Heart left ventricle (tissue), 16 donors: ENCODE measurements at regions not wholly inside any gene's neighbourhood (a gene's known extent, or its start where the extent isn't known, plus 50 kb on each side); places are given as distances from the start of the nearest gene placed in this dataset.

ENCODE experiments used
- ATAC-seq, 4 donors: fragments of 200-7000 bp; cut with Tn5 transposase; one replicate each; pipeline ENCODE4 v1.9.1; 2020 to 2022; ENCODE audit warnings: moderate library complexity in 4 of 4, mild to moderate bottlenecking in 3 of 4, moderate number of reproducible peaks in 1 of 4
- DNase-seq, 5 donors: peaks; one replicate each; pipeline ENCODE4 v3.0.0-alpha.2; 2020
- H3K27ac ChIP-seq, 12 donors: fragments of 200-600 bp; sonication (generic) in 4 of 12; one replicate each; pipeline versions ENCODE4 v1.5.0 to v1.8.0; 2016 to 2022; ENCODE audit warnings: mild to moderate bottlenecking in 2 of 12
- H3K27me3 ChIP-seq, 9 donors: fragments of 200-600 bp; sonication (generic) in 2 of 9; one replicate each; pipeline versions ENCODE4 v1.5.1 to v1.8.0; 2016 to 2022; ENCODE audit warnings: mild to moderate bottlenecking in 3 of 9
- H3K36me3 ChIP-seq, 9 donors: fragments of 200-600 bp; sonication (generic) in 2 of 9; one replicate each; pipeline versions ENCODE4 v1.5.0 to v1.8.0; 2018 to 2022; ENCODE audit warnings: mild to moderate bottlenecking in 2 of 9
- H3K4me1 ChIP-seq, 12 donors: fragments of 200-600 bp; sonication (generic) in 4 of 12; one replicate each; pipeline versions ENCODE4 v1.5.0 to v1.8.0; 2016 to 2022; ENCODE audit warnings: mild to moderate bottlenecking in 3 of 12
- H3K4me3 ChIP-seq, 12 donors: fragments of 200-600 bp; sonication (generic) in 4 of 12; one replicate each; pipeline versions ENCODE4 v1.5.0 to v1.8.0; 2017 to 2022; ENCODE audit warnings: mild to moderate bottlenecking in 9 of 12, moderate library complexity in 4 of 12
- H3K9me3 ChIP-seq, 12 donors: fragments of 200-600 bp; sonication (generic) in 4 of 12; one replicate each; pipeline versions ENCODE4 v1.5.0 to v1.8.0; 2016 to 2022; ENCODE audit warnings: mild to moderate bottlenecking in 1 of 12
- POLR2A ChIP-seq, 2 donors: fragments of 450-650 bp; IDR thresholded peaks; one replicate each; pipeline ENCODE4 v1.6.1; 2017; ENCODE audit warnings: antibody characterized with exemption in 2 of 2, mild to moderate bottlenecking in 2 of 2, moderate library complexity in 2 of 2
- WGBS, 4 donors: extraction: QIAGEN DNeasy Blood & Tissue Kit in 2 of 4; methylation state at CpG; one replicate each; pipeline versions ENCODE4 v1.1.5 to v1.1.7; 2013 to 2018; 5-methylcytosine and 5-hydroxymethylcytosine counted together
- intact Hi-C, 10 donors: fragments of 100-400 bp; cut with DNase I; formaldehyde crosslinking; loops; one replicate each; pipeline versions ENCODE4 v1.11.1 to v1.14.2; 2022
- TF ChIP-seq, protein P1 (sequence below), 12 donors: fragments of 200-600 bp; sonication (generic) in 4 of 12; IDR thresholded peaks; one replicate each; pipeline versions ENCODE4 v1.5.0 to v1.8.0; 2018 to 2022; ENCODE audit warnings: antibody characterized with exemption in 12 of 12, mild to moderate bottlenecking in 5 of 12
- donor health status: ischemic (EF 13 %, LVEDD 7.1; RV severe dilation, severe dysfunction).
- donor health status: healthy with polysubstance abuse.
- donor health status: DM: no; HTN: yes; CAD: no.
- donor health status: DM: no; HTN: no; CAD: no.
- donor health status: ischemic (EF 25% LVEDD 6.9; RV normal size, moderate dysfunction).
- donor health status: ischemic (EF 25% LVEDD 5.7; RV mildly dilated, moderate dysfunction).
- donor health status: healthy.
- donor health status: DM: yes; HTN: yes; CAD: no.
- donor health status: ischemic (EF 35%, LVEDD 5.7; RV mildly dilated, moderate dysfunction).
- donor health status: nonischemic (EF 11% LVEDD 7.7; RV severe dilation, severe dysfunction).
- donor health status: DM: yes; HTN: yes; CAD: no.
- donor health status: PGD.
- donor health status: ischemic (EF 29% LVEDD 5.4; RV normal size, mild dysfunction).
- donor health status: nonischemic (EF 23%, LVEDD 6.1; RV moderate dilation, normal function).

DNA sequence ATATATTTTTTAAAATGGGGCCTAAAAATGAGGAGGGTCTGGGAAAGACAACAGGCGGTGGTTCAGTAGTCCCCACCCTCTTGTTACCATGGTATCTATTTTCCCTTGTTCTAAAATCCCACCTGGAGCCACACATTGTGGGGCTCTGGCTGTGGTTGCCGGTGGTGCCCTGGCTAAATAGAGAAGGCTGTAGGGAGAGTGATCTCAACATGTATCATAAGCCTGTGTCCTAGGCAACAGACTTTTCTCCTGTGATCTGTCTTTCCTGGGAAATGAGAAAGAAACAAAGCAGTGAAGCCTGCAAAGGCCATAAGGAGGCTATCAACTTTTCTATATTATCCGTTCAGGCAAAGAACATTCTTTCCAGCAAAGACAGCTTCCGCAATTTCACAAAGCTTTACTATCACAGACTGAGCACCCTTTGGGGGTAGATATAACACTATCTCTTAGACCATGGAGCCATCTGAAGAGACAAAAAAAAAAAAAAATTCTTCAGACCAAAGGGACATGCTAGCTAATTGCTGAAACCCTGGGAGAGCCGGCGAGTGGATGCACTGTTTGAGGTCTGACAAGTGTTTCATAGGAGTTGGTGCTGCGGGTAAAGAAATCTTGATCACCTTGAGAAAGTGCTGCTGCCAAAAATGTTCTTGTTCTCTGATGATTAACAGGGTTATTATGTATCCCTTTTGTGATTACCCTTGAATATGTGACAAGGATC, 879.2 kb upstream of the DDX18 start:
- intact Hi-C loops = no loop called here
- no peak for DNase-seq

DNA sequence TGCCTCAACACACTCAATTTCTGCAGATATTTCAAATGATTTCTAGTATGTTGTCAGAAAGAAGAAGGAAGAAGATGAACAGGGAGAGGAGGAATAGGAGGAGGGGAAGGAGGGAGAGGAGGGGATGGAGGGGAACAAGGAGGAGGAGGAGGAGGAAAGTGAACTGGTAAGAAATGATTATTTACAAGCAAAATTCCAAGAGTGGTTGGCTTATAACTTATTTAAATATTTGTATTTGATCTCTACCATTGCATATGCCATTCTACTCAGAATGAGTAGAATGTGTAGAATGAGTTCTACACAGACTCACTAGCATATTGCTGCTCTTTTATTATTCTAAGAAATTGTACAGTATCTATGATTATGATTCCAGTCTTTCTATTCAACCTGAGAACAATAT, 866.2 kb upstream of the DDX18 start:
- no peak overlapping the region for H3K4me3 ChIP-seq
- H3K4me1 ChIP-seq = no peaks in the 10 kb centered on the region
- H3K9me3 ChIP-seq = peaks cover 0 to 12% (median 0%) of the 10 kb centered on the region in 12 donors
- no peak overlapping the region for H3K27ac ChIP-seq
- no peak for DNase-seq
- intact Hi-C loops = no loop called here
- no peaks in the 10 kb centered on the region for H3K27me3 ChIP-seq
- no peak for TF ChIP-seq POLR2A (IDR thresholded peaks at IDR 0.05)
- TF ChIP-seq, protein P1, sequence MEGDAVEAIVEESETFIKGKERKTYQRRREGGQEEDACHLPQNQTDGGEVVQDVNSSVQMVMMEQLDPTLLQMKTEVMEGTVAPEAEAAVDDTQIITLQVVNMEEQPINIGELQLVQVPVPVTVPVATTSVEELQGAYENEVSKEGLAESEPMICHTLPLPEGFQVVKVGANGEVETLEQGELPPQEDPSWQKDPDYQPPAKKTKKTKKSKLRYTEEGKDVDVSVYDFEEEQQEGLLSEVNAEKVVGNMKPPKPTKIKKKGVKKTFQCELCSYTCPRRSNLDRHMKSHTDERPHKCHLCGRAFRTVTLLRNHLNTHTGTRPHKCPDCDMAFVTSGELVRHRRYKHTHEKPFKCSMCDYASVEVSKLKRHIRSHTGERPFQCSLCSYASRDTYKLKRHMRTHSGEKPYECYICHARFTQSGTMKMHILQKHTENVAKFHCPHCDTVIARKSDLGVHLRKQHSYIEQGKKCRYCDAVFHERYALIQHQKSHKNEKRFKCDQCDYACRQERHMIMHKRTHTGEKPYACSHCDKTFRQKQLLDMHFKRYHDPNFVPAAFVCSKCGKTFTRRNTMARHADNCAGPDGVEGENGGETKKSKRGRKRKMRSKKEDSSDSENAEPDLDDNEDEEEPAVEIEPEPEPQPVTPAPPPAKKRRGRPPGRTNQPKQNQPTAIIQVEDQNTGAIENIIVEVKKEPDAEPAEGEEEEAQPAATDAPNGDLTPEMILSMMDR (IDR thresholded peaks at IDR 0.05) = no peak
- H3K36me3 ChIP-seq = no peaks in the 10 kb centered on the region
- ATAC-seq = no peak

More for the DNA sequence above, 879.2 kb upstream of the DDX18 start:
- no peak overlapping the region for H3K27ac ChIP-seq
- H3K4me1 ChIP-seq = no peaks in the 10 kb centered on the region
- H3K9me3 ChIP-seq = peaks cover 0 to 17% (median 0%) of the 10 kb centered on the region in 12 donors
- ATAC-seq = no peak
- TF ChIP-seq POLR2A (IDR thresholded peaks at IDR 0.05) = no peak
- TF ChIP-seq, protein P1 (IDR thresholded peaks at IDR 0.05) = no peak
- no peaks in the 10 kb centered on the region for H3K27me3 ChIP-seq
- WGBS, 4 donors = 69 to 79% (median 72%) methylated on average over 7 of the region's 7 CpGs
- no peaks in the 10 kb centered on the region for H3K36me3 ChIP-seq
- H3K4me3 ChIP-seq = no peak overlapping the region

DNA sequence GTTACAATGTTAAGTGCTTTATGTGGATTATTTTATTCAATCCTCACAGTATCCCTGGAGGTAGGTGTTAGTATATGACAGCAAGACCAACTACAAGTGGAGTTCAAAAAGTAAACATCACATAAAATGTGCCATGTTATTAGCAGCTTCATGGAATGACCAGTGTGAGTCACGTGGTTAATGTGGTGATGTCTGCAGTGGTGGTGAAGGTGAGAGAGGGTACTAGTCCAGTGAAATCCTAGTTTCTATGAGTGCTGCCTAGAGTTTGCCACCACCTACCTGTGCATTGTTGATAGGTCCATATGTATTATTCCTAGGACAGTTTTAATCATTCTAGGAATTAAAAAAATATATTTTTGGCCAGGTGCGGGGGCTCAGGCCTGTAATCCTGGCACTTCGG, 865.2 kb upstream of the DDX18 start:
- WGBS, 4 donors = 87 to 96% (median 89%) methylated on average over 3 of the region's 3 CpGs
- Histone ChIP-seq H3K36me3 (no peaks in the 10 kb centered on the region), H3K9me3 (peaks cover 0 to 12% (median 0%) of the 10 kb centered on the region in 12 donors), H3K27ac (no peak overlapping the region), H3K4me3 (no peak overlapping the region), H3K27me3 (no peaks in the 10 kb centered on the region), H3K4me1 (no peaks in the 10 kb centered on the region)
- intact Hi-C loops = no loop called here
- DNase-seq (no peak), ATAC-seq (no peak)
- TF ChIP-seq, protein P1 (IDR thresholded peaks at IDR 0.05) = no peak
- TF ChIP-seq POLR2A (IDR thresholded peaks at IDR 0.05) = no peak

DNA sequence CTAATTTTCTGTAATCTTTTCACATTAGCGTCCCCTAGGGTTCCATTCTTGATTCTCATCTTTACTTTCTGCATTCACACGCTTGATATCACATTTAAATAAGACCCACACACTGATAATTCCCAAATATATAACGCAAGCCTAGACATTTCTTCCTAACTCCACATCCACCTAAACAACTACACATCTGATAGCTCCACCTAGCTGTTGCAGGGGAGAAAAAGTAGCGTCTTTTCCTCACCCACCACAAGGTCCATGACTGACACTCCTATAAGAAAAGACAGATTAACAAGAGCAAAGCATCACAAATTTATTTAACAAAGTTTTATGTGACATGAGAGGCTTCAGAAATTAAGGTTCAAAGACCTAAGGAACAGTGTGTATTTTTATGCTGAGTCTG, 862.2 kb upstream of the DDX18 start:
- no peaks in the 10 kb centered on the region for H3K36me3 ChIP-seq
- 17 to 25% (median 20%) methylated on average over 4 of the region's 4 CpGs for WGBS, 4 donors
- peaks cover 0 to 32% (median 6%) of the 10 kb centered on the region in 12 donors for H3K9me3 ChIP-seq
- H3K27ac ChIP-seq = no peak overlapping the region
- DNase-seq = no peak
- no peak overlapping the region for H3K4me3 ChIP-seq
- no peaks in the 10 kb centered on the region for H3K27me3 ChIP-seq
- TF ChIP-seq POLR2A (IDR thresholded peaks at IDR 0.05) = no peak
- TF ChIP-seq, protein P1 (IDR thresholded peaks at IDR 0.05) = no peak
- no peaks in the 10 kb centered on the region for H3K4me1 ChIP-seq
- intact Hi-C loops = no loop called here
- no peak for ATAC-seq
